ENCODE measurements at regions not wholly inside any gene's neighbourhood (a gene's known extent, or its start where the extent isn't known, plus 50 kb on each side); places are given as distances from the start of the nearest gene placed in this dataset.
"Not testable (repeated sequence)": the region's sequence is repeated elsewhere in the genome, so short reads cannot be mapped to it uniquely, and the experiment has no call there.

GRCh38 chr5:125691738-125692530 lies 731.3 kb upstream of the GRAMD2B start:
- H3K9ac ChIP-seq (ENCODE audit: low read depth in 1 of 2, low read length in 2 of 2); DNase-seq (ENCODE audit: low spot score); H3K36me3 ChIP-seq (ENCODE audit: control insufficient read depth in 4 of 4, insufficient read depth in 3 of 4, low read depth in 1 of 4, low read length in 3 of 4); H3K9me3 ChIP-seq (ENCODE audit: control insufficient read depth in 4 of 4, low read length in 3 of 4); H3K4me3 ChIP-seq (ENCODE audit: low read depth in 1 of 3, low read length in 3 of 3); H3K27ac ChIP-seq (ENCODE audit: low read depth in 1 of 2, low read length in 2 of 2); H3K27me3 ChIP-seq (ENCODE audit: control insufficient read depth in 4 of 4, insufficient read depth in 4 of 4, low read length in 3 of 4); H3K4me1 ChIP-seq (ENCODE audit: control insufficient read depth in 4 of 4, insufficient read depth in 4 of 4, low read length in 3 of 4): not testable (repeated sequence)
- WGBS, result 93% methylated on average over 7 of the region's 7 CpGs

- DNase-seq (ENCODE audit: low spot score), result no peak
- Histone ChIP-seq H3K4me3 (ENCODE audit: low read depth in 1 of 3, low read length in 3 of 3) (no peak overlapping the region), H3K4me1 (ENCODE audit: control insufficient read depth in 4 of 4, insufficient read depth in 4 of 4, low read length in 3 of 4) (peaks cover 0 to 2% (median under 1%) of the 10 kb centered on the region in 4 donors), H3K27ac (ENCODE audit: low read depth in 1 of 2, low read length in 2 of 2) (no peak overlapping the region), H3K27me3 (ENCODE audit: control insufficient read depth in 4 of 4, insufficient read depth in 4 of 4, low read length in 3 of 4) (no peaks in the 10 kb centered on the region), H3K9me3 (ENCODE audit: control insufficient read depth in 4 of 4, low read length in 3 of 4) (no peaks in the 10 kb centered on the region), H3K9ac (ENCODE audit: low read depth in 1 of 2, low read length in 2 of 2) (no peak overlapping the region), H3K36me3 (ENCODE audit: control insufficient read depth in 4 of 4, insufficient read depth in 3 of 4, low read depth in 1 of 4, low read length in 3 of 4) (no peaks in the 10 kb centered on the region)
- 66% methylated on average over 4 of the region's 4 CpGs for WGBS
- TF ChIP-seq, protein P1, sequence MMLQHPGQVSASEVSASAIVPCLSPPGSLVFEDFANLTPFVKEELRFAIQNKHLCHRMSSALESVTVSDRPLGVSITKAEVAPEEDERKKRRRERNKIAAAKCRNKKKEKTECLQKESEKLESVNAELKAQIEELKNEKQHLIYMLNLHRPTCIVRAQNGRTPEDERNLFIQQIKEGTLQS (IDR thresholded peaks at IDR 0.05), result no peak
- TF ChIP-seq NR2F2 (IDR thresholded peaks at IDR 0.05), result no peak
- TF ChIP-seq JUND (IDR thresholded peaks at IDR 0.05), result no peak
- no peak for TF ChIP-seq RAD21 (IDR thresholded peaks at IDR 0.05)
- TF ChIP-seq, protein P2, sequence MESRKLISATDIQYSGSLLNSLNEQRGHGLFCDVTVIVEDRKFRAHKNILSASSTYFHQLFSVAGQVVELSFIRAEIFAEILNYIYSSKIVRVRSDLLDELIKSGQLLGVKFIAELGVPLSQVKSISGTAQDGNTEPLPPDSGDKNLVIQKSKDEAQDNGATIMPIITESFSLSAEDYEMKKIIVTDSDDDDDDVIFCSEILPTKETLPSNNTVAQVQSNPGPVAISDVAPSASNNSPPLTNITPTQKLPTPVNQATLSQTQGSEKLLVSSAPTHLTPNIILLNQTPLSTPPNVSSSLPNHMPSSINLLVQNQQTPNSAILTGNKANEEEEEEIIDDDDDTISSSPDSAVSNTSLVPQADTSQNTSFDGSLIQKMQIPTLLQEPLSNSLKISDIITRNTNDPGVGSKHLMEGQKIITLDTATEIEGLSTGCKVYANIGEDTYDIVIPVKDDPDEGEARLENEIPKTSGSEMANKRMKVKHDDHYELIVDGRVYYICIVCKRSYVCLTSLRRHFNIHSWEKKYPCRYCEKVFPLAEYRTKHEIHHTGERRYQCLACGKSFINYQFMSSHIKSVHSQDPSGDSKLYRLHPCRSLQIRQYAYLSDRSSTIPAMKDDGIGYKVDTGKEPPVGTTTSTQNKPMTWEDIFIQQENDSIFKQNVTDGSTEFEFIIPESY (IDR thresholded peaks at IDR 0.05), result no peak
- TF ChIP-seq SP1 (IDR thresholded peaks at IDR 0.05), result no peak
- TF ChIP-seq HNF4A (conservative IDR thresholded peaks at IDR 0.05), result no peak
- no peak for TF ChIP-seq FOXA1 (IDR thresholded peaks at IDR 0.05)
- no peak for TF ChIP-seq FOXA2 (IDR thresholded peaks at IDR 0.05)
- no peak for TF ChIP-seq YY1 (IDR thresholded peaks at IDR 0.05)
- TF ChIP-seq GABPA (IDR thresholded peaks at IDR 0.05 in 1 of 2, conservative IDR thresholded peaks at IDR 0.05 in 1 of 2), result no peak
- TF ChIP-seq, protein P3, sequence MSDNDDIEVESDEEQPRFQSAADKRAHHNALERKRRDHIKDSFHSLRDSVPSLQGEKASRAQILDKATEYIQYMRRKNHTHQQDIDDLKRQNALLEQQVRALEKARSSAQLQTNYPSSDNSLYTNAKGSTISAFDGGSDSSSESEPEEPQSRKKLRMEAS (IDR thresholded peaks at IDR 0.05), result no peak
- no peak for TF ChIP-seq EGR1 (IDR thresholded peaks at IDR 0.05; ENCODE audit: low read depth in 2 of 2)
- TF ChIP-seq RXRA (IDR thresholded peaks at IDR 0.05), result no peak
- no peak for TF ChIP-seq TAF1 (conservative IDR thresholded peaks at IDR 0.05)
- TF ChIP-seq, protein P4, sequence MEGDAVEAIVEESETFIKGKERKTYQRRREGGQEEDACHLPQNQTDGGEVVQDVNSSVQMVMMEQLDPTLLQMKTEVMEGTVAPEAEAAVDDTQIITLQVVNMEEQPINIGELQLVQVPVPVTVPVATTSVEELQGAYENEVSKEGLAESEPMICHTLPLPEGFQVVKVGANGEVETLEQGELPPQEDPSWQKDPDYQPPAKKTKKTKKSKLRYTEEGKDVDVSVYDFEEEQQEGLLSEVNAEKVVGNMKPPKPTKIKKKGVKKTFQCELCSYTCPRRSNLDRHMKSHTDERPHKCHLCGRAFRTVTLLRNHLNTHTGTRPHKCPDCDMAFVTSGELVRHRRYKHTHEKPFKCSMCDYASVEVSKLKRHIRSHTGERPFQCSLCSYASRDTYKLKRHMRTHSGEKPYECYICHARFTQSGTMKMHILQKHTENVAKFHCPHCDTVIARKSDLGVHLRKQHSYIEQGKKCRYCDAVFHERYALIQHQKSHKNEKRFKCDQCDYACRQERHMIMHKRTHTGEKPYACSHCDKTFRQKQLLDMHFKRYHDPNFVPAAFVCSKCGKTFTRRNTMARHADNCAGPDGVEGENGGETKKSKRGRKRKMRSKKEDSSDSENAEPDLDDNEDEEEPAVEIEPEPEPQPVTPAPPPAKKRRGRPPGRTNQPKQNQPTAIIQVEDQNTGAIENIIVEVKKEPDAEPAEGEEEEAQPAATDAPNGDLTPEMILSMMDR (IDR thresholded peaks at IDR 0.05; ENCODE audit: low read depth, low read length, missing input control), result no peak
- no peak for TF ChIP-seq HNF4G (IDR thresholded peaks at IDR 0.05)
- TF ChIP-seq, protein P5, sequence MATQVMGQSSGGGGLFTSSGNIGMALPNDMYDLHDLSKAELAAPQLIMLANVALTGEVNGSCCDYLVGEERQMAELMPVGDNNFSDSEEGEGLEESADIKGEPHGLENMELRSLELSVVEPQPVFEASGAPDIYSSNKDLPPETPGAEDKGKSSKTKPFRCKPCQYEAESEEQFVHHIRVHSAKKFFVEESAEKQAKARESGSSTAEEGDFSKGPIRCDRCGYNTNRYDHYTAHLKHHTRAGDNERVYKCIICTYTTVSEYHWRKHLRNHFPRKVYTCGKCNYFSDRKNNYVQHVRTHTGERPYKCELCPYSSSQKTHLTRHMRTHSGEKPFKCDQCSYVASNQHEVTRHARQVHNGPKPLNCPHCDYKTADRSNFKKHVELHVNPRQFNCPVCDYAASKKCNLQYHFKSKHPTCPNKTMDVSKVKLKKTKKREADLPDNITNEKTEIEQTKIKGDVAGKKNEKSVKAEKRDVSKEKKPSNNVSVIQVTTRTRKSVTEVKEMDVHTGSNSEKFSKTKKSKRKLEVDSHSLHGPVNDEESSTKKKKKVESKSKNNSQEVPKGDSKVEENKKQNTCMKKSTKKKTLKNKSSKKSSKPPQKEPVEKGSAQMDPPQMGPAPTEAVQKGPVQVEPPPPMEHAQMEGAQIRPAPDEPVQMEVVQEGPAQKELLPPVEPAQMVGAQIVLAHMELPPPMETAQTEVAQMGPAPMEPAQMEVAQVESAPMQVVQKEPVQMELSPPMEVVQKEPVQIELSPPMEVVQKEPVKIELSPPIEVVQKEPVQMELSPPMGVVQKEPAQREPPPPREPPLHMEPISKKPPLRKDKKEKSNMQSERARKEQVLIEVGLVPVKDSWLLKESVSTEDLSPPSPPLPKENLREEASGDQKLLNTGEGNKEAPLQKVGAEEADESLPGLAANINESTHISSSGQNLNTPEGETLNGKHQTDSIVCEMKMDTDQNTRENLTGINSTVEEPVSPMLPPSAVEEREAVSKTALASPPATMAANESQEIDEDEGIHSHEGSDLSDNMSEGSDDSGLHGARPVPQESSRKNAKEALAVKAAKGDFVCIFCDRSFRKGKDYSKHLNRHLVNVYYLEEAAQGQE (IDR thresholded peaks at IDR 0.05), result no peak
Observed at GRCh38 chr5:125695996-125696655, 727.1 kb upstream of the GRAMD2B start.

Measured in liver (tissue), 8 donors.